H1 (cell line): ENCODE measurements at regions not wholly inside any gene's neighbourhood (a gene's known extent, or its start where the extent isn't known, plus 50 kb on each side); places are given as distances from the start of the nearest gene placed in this dataset.

ENCODE experiments used
- CTCF ChIA-PET: fragments of 300-600 bp; sonication (Branson Sonifier 250); formaldehyde crosslinking; loops from one replicate; lab custom pipeline; 2021; ENCODE audit not compliant: partially characterized antibody; lab: Charles Lee
- POLR2A ChIA-PET: fragments of 300-600 bp; sonication (Branson Sonifier 250); formaldehyde crosslinking; loops from one replicate; lab custom pipeline; 2021; ENCODE audit warnings: inconsistent platforms; ENCODE audit not compliant: partially characterized antibody; lab: Charles Lee
- DNase-seq, 2 experiments: peaks; one replicate each; pipeline versions ENCODE4 v3.0.0 to v3.0.0-alpha.2; 2010 to 2022; ENCODE audit warnings: low spot score in 2 of 2, low read depth in 1 of 2, mixed read lengths in 1 of 2
- FAIRE-seq: peaks from 2 replicates; lab custom pipeline; 2011; peaks lifted over from hg19 to GRCh38; lab: Jason Lieb, UNC
- H2AFZ ChIP-seq: 2 replicates; pipeline ENCODE4 v1.8.1; 2012; ENCODE audit warnings: low read length, inconsistent platforms
- H2AK5ac ChIP-seq: 2 replicates; pipeline ENCODE4 v1.6.1; 2013; ENCODE audit warnings: low read depth, low read length
- H2BK120ac ChIP-seq: replicated peaks from 2 replicates; pipeline ENCODE3; 2013; ENCODE audit warnings: low read depth, low read length, inconsistent platforms
- H2BK12ac ChIP-seq: 2 replicates; pipeline ENCODE4 v1.6.1; 2013; ENCODE audit warnings: low read depth, low read length
- H2BK15ac ChIP-seq: 2 replicates; pipeline ENCODE4 v1.6.1; 2013; ENCODE audit warnings: low read length
- H2BK20ac ChIP-seq: 2 replicates; pipeline ENCODE4 v1.6.1; 2013; ENCODE audit warnings: low read length
- H2BK5ac ChIP-seq: 2 replicates; pipeline ENCODE4 v1.6.1; 2013; ENCODE audit warnings: low read depth, low read length
- H3K14ac ChIP-seq: 2 replicates; pipeline ENCODE4 v1.6.1; 2013; ENCODE audit warnings: inconsistent platforms; ENCODE audit not compliant: insufficient read length
- H3K18ac ChIP-seq: 2 replicates; pipeline ENCODE4 v1.6.1; 2013; ENCODE audit warnings: low read length; ENCODE audit errors: extremely low read depth
- H3K23ac ChIP-seq: 2 replicates; pipeline ENCODE4 v1.6.1; 2013; ENCODE audit warnings: inconsistent platforms; ENCODE audit not compliant: insufficient read length
- H3K23me2 ChIP-seq: 2 replicates; pipeline ENCODE4 v1.6.1; 2013; ENCODE audit warnings: low read depth, low read length
- H3K27ac ChIP-seq: 2 replicates; pipeline ENCODE4 v1.6.1; 2011; ENCODE audit warnings: low read depth, low read length, inconsistent platforms
- H3K27me3 ChIP-seq, 4 experiments: replicated peaks in 1 of 4; 1 replicate in 1 of 4; 2 replicates in 3 of 4; pipeline versions ENCODE4 v1.6.1 to v1.8.1; 2011 to 2013; ENCODE audit warnings: low read length in 3 of 4, mild to moderate bottlenecking in 3 of 4, inconsistent platforms in 2 of 4, mixed read lengths in 2 of 4, moderate library complexity in 1 of 4; ENCODE audit not compliant: control insufficient read depth in 3 of 4, insufficient read depth in 3 of 4; ENCODE audit errors: extremely low read depth in 1 of 4
- H3K36me3 ChIP-seq, 4 experiments: 2 replicates each; pipeline versions ENCODE4 v1.6.1 to v1.8.1; 2011 to 2013; ENCODE audit warnings: mild to moderate bottlenecking in 4 of 4, low read length in 3 of 4, moderate library complexity in 2 of 4, control low read depth in 1 of 4, inconsistent platforms in 1 of 4; ENCODE audit not compliant: insufficient read depth in 4 of 4, control insufficient read depth in 2 of 4
- H3K4ac ChIP-seq: replicated peaks from 2 replicates; pipeline ENCODE3; 2013; ENCODE audit warnings: low read length, low read depth, mixed read lengths, inconsistent platforms; ENCODE audit not compliant: insufficient read length
- H3K4me1 ChIP-seq, 4 experiments: replicated peaks in 1 of 4; 1 replicate in 1 of 4; 2 replicates in 3 of 4; pipeline versions ENCODE4 v1.6.1 to v1.8.1; 2011 to 2013; ENCODE audit warnings: low read length in 3 of 4, inconsistent platforms in 2 of 4, mixed read lengths in 1 of 4; ENCODE audit not compliant: insufficient read depth in 4 of 4, control insufficient read depth in 3 of 4
- H3K4me2 ChIP-seq, 2 experiments: 2 replicates each; pipeline versions ENCODE4 v1.6.1 to v1.8.1; 2011 to 2013; ENCODE audit warnings: low read depth in 2 of 2, low read length in 2 of 2, control low read depth in 1 of 2, inconsistent platforms in 1 of 2, mild to moderate bottlenecking in 1 of 2; ENCODE audit not compliant: insufficient read depth in 1 of 2
- H3K4me3 ChIP-seq, 4 experiments: fragments of 200-600, 300-600 bp in 1 of 4; sonication (generic), shearing (Covaris generic), sonication (Bioruptor Twin) in 1 of 4; 2 replicates each; pipeline versions ENCODE4 v1.5.1 to v1.8.1; 2011 to 2016; ENCODE audit warnings: low read length in 4 of 4, low read depth in 3 of 4, control low read depth in 2 of 4, inconsistent platforms in 2 of 4, mild to moderate bottlenecking in 2 of 4, mixed read lengths in 1 of 4, moderate library complexity in 1 of 4; ENCODE audit not compliant: insufficient read depth in 2 of 4; ENCODE audit errors: extremely low read depth in 1 of 4
- H3K56ac ChIP-seq: replicated peaks from 2 replicates; pipeline ENCODE3; 2013; ENCODE audit warnings: low read depth, mild to moderate bottlenecking, mixed read lengths, low read length, inconsistent platforms; ENCODE audit not compliant: insufficient read length
- H3K79me1 ChIP-seq: 2 replicates; pipeline ENCODE4 v1.6.1; 2013; ENCODE audit warnings: low read depth, low read length, control low read depth
- H3K79me2 ChIP-seq, 2 experiments: 2 replicates each; pipeline versions ENCODE4 v1.6.1 to v1.8.1; 2012 to 2013; ENCODE audit warnings: low read length in 2 of 2, mild to moderate bottlenecking in 2 of 2, inconsistent platforms in 1 of 2; ENCODE audit not compliant: insufficient read depth in 2 of 2, control insufficient read depth in 1 of 2
- H3K9ac ChIP-seq, 4 experiments: replicated peaks in 1 of 4; 1 replicate in 1 of 4; 2 replicates in 3 of 4; pipeline versions ENCODE4 v1.6.1 to v1.8.1; 2011 to 2013; ENCODE audit warnings: low read depth in 3 of 4, low read length in 3 of 4, control low read depth in 2 of 4, mild to moderate bottlenecking in 2 of 4, moderate library complexity in 2 of 4, inconsistent platforms in 1 of 4; ENCODE audit errors: extremely low read depth in 1 of 4
- H3K9me3 ChIP-seq, 2 experiments: 2 replicates each; pipeline versions ENCODE4 v1.6.1 to v1.8.1; 2012 to 2013; ENCODE audit warnings: mild to moderate bottlenecking in 2 of 2, moderate library complexity in 2 of 2, control low read depth in 1 of 2, inconsistent platforms in 1 of 2, low read depth in 1 of 2, low read length in 1 of 2, mixed read lengths in 1 of 2; ENCODE audit not compliant: insufficient read depth in 2 of 2
- H4K20me1 ChIP-seq, 2 experiments: replicated peaks in 1 of 2; 2 replicates each; pipeline versions ENCODE3 to v1.8.1; 2011 to 2013; ENCODE audit warnings: inconsistent platforms in 2 of 2, low read length in 2 of 2, mild to moderate bottlenecking in 1 of 2; ENCODE audit not compliant: insufficient read depth in 2 of 2, control insufficient read depth in 1 of 2
- H4K5ac ChIP-seq: 2 replicates; pipeline ENCODE4 v1.6.1; 2013; ENCODE audit warnings: low read length, low read depth, mixed read lengths, inconsistent platforms; ENCODE audit not compliant: insufficient read length
- H4K8ac ChIP-seq: 2 replicates; pipeline ENCODE4 v1.8.0; 2013; ENCODE audit warnings: mild to moderate bottlenecking, moderate library complexity, low read length, inconsistent platforms; ENCODE audit not compliant: insufficient read depth; ENCODE audit errors: extremely low read depth
- H4K91ac ChIP-seq: replicated peaks from 2 replicates; pipeline ENCODE3; 2013; ENCODE audit warnings: low read length, mixed read lengths, inconsistent platforms; ENCODE audit not compliant: insufficient read length
- CBX8 ChIP-seq: fragments of 300-800, 300-1000 bp; sonication (generic); IDR thresholded peaks from 2 replicates; pipeline ENCODE4 v1.7.1; 2016; ENCODE audit warnings: low read depth, low read length, borderline replicate concordance
- EP300 ChIP-seq, 2 experiments: IDR thresholded peaks; 1 replicate in 1 of 2; 2 replicates in 1 of 2; pipeline ENCODE4 v1.6.1; 2011 to 2012; ENCODE audit warnings: low read depth in 2 of 2, low read length in 2 of 2, mild to moderate bottlenecking in 2 of 2, borderline replicate concordance in 1 of 2, inconsistent platforms in 1 of 2, moderate library complexity in 1 of 2
- EZH2 ChIP-seq: fragments of 200-600 bp; sonication (generic); IDR thresholded peaks from 2 replicates; pipeline ENCODE4 v1.7.1; 2012; ENCODE audit warnings: low read depth, mild to moderate bottlenecking, moderate library complexity, low read length, inconsistent platforms; ENCODE audit not compliant: severe bottlenecking
- HDAC2 ChIP-seq, 2 experiments: fragments of 300-600 bp in 1 of 2; sonication (generic) in 1 of 2; IDR thresholded peaks; 2 replicates each; pipeline ENCODE4 v1.6.1; 2011 to 2012; ENCODE audit warnings: low read depth in 2 of 2, low read length in 2 of 2, mild to moderate bottlenecking in 2 of 2, moderate library complexity in 2 of 2, borderline replicate concordance in 1 of 2, inconsistent platforms in 1 of 2
- KDM4A ChIP-seq: IDR thresholded peaks from one replicate; pipeline ENCODE4 v1.7.1; 2012; ENCODE audit warnings: low read depth, mild to moderate bottlenecking, moderate library complexity, low read length, inconsistent platforms; ENCODE audit not compliant: severe bottlenecking
- MAFK ChIP-seq: IDR thresholded peaks from 2 replicates; pipeline ENCODE4 v1.6.1; 2012; ENCODE audit warnings: low read depth, mild to moderate bottlenecking, improper control_type of control experiment, low read length
- RFX5 ChIP-seq: IDR thresholded peaks from 2 replicates; pipeline ENCODE4 v1.6.1; 2011; ENCODE audit warnings: low read depth, low read length, improper control_type of control experiment, borderline replicate concordance
- RNF2 ChIP-seq: fragments of 200-900, 300-1000 bp; sonication (generic); IDR thresholded peaks from 2 replicates; pipeline ENCODE4 v1.7.1; 2016; ENCODE audit warnings: borderline replicate concordance, low read depth, mild to moderate bottlenecking, antibody characterized with exemption, low read length; ENCODE audit not compliant: poor library complexity, severe bottlenecking; ENCODE audit errors: missing control alignments
- SIRT6 ChIP-seq: IDR thresholded peaks from one replicate; pipeline ENCODE4 v1.7.1; 2012; ENCODE audit warnings: low read length, inconsistent platforms
- TAF1 ChIP-seq: IDR thresholded peaks from 2 replicates; pipeline ENCODE4 v1.6.1; 2011; ENCODE audit warnings: mild to moderate bottlenecking, low read depth, low read length
- TCF12 ChIP-seq: IDR thresholded peaks from 2 replicates; pipeline ENCODE4 v1.6.1; 2011; ENCODE audit warnings: low read depth, mild to moderate bottlenecking, low read length
- YY1 ChIP-seq: IDR thresholded peaks from 2 replicates; pipeline ENCODE4 v1.6.1; 2011; ENCODE audit warnings: low read depth, mild to moderate bottlenecking, low read length
- WGBS, 2 experiments: shearing (Covaris generic) in 1 of 2; methylation state at CpG; one replicate each; pipeline versions ENCODE4 v1.1.6 to v1.1.7; 2013 to 2015; ENCODE audit warnings: low lambda C conversion rate in 2 of 2, mixed read lengths in 2 of 2, inconsistent platforms in 1 of 2, low coverage in 1 of 2, missing lambda C conversion rate in 1 of 2; ENCODE audit not compliant: insufficient replicate concordance in 2 of 2, insufficient coverage in 1 of 2, insufficient read length in 1 of 2; ENCODE audit errors: extremely low coverage in 1 of 2, missing lambda C conversion rate in 1 of 2; 5-methylcytosine and 5-hydroxymethylcytosine counted together
- TF ChIP-seq, protein P1 (sequence below): IDR thresholded peaks from 2 replicates; pipeline ENCODE4 v1.6.1; 2012; ENCODE audit warnings: inconsistent platforms

DNA sequence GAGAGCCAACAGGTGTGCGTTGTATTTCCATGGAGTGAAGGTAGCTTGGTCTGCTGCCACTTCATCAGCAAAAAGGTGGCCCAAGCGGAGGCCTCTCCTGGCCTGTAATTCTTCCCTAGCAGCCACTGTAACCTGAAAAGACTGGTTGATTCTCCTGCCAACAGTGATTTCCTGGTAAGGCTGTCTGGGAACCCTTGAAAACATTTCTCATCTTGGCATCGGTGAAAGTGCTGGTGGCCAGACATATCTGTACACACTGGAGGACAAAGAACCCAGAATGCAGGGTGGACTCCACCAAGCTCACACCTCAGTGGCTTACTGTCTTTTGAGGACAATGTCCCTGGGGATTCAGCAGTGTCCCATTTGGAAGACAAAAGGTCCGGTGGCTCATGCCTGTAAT lies 128.0 kb downstream of the TRIM29 start:
- Histone ChIP-seq H3K23ac (no peak overlapping the region), H4K20me1 (no peaks in the 10 kb centered on the region), H2BK120ac (no peak overlapping the region), H4K91ac (no peak overlapping the region), H2BK20ac (no peak overlapping the region), H4K5ac (no peak overlapping the region), H2BK15ac (no peak overlapping the region), H3K4me2 (no peak overlapping the region), H2AK5ac (no peak overlapping the region), H2AFZ (no peak overlapping the region), H3K9ac (no peak overlapping the region), H3K23me2 (no peaks in the 10 kb centered on the region; the same call in 1 of the 2 replicates), H3K4me3 (no peak overlapping the region), H3K4ac (no peak overlapping the region), H3K36me3 (no peaks in the 10 kb centered on the region), H3K9me3 (no peaks in the 10 kb centered on the region), H3K14ac (no peak overlapping the region), H3K79me1 (no peaks in the 10 kb centered on the region), H2BK5ac (no peak overlapping the region), H3K27me3 (peaks cover 0 to 5% (median under 1%) of the 10 kb centered on the region in 4 experiments; a peak in 3 of 7 replicates), H2BK12ac (no peak overlapping the region), H3K27ac (no peak overlapping the region), H3K56ac (no peak overlapping the region), H3K18ac (no peak overlapping the region), H4K8ac (no peak overlapping the region), H3K79me2 (no peaks in the 10 kb centered on the region), H3K4me1 (peaks cover 0 to 12% (median 10%) of the 10 kb centered on the region in 4 experiments; a peak in 5 of 7 replicates)
- CTCF ChIA-PET = interaction anchor here (0.5 to 10.0 kb wide), 13 partner anchors 9 to 363 kb away, joined by 3 to 146 read pairs (median 3); no protein-coding TSS in a partner anchor
- TF ChIP-seq TCF12 = no peak
- TF ChIP-seq KDM4A = no peak
- TF ChIP-seq SIRT6 = no peak
- TF ChIP-seq RFX5 = no peak
- TF ChIP-seq TAF1 = no peak
- no peak for TF ChIP-seq EZH2
- no peak for TF ChIP-seq EP300 (IDR thresholded peaks at IDR 0.05; ENCODE audit: borderline replicate concordance in 1 of 2, low read depth in 2 of 2, low read length in 2 of 2)
- TF ChIP-seq CBX8 = no peak
- no peak for TF ChIP-seq YY1
- TF ChIP-seq RNF2 = no peak
- TF ChIP-seq HDAC2 (IDR thresholded peaks at IDR 0.05; ENCODE audit: borderline replicate concordance in 1 of 2, low read depth in 2 of 2, low read length in 2 of 2) = no peak
- TF ChIP-seq MAFK = no peak
- TF ChIP-seq, protein P1, sequence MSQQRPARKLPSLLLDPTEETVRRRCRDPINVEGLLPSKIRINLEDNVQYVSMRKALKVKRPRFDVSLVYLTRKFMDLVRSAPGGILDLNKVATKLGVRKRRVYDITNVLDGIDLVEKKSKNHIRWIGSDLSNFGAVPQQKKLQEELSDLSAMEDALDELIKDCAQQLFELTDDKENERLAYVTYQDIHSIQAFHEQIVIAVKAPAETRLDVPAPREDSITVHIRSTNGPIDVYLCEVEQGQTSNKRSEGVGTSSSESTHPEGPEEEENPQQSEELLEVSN = no peak
- DNase-seq (no peak), FAIRE-seq (no peak)
- 82% methylated on average over 4 of the region's 4 CpGs; no CpG with 5 or more reads in 1 of the 2 experiments for WGBS, 2 experiments
- POLR2A ChIA-PET = no interaction called here
